Stimulated activated CD4-positive, alpha-beta T cell treated with anti-CD3 and anti-CD28 coated beads, Interleukin-2, amount 100 ng/mL, for 24 hours (primary cell): ENCODE measurements at regions not wholly inside any gene's neighbourhood (a gene's known extent, or its start where the extent isn't known, plus 50 kb on each side); places are given as distances from the start of the nearest gene placed in this dataset.
"Not testable (repeated sequence)": the region's sequence is repeated elsewhere in the genome, so short reads cannot be mapped to it uniquely, and the experiment has no call there.

Experiments used
- DNase-seq, 2 donors: peaks; one replicate each; pipeline ENCODE4 v3.0.0-alpha.2; 2020

- not testable (repeated sequence) for DNase-seq
Measured at GRCh38 chr1:208739636-208740035, 495.5 kb upstream of the PLXNA2 start.

GRCh38 chr1:208741296-208741695, 497.1 kb upstream of the PLXNA2 start:
- no peak for DNase-seq

- no peak for DNase-seq
Measured at GRCh38 chr1:208743361-208743760, 499.2 kb upstream of the PLXNA2 start.

GRCh38 chr1:208747979-208748378, 503.8 kb upstream of the PLXNA2 start:
- DNase-seq = no peak

- no peak for DNase-seq
Measured at GRCh38 chr1:208748387-208749165, 504.4 kb upstream of the PLXNA2 start.

GRCh38 chr1:208756339-208756981, 512.3 kb upstream of the PLXNA2 start:
- no peak for DNase-seq

- DNase-seq = no peak
Measured at GRCh38 chr1:208757846-208758245, 513.7 kb upstream of the PLXNA2 start.

GRCh38 chr1:208759255-208759654, 515.1 kb upstream of the PLXNA2 start:
- no peak for DNase-seq

GRCh38 chr1:208763971-208764370, 519.8 kb upstream of the PLXNA2 start:
- no peak for DNase-seq

- DNase-seq = no peak
Measured at GRCh38 chr1:208766832-208767231, 522.6 kb upstream of the PLXNA2 start.

- no peak for DNase-seq
Measured at GRCh38 chr1:208767816-208768215, 523.6 kb upstream of the PLXNA2 start.

GRCh38 chr1:208772891-208773290, 528.7 kb upstream of the PLXNA2 start:
- no peak for DNase-seq

- DNase-seq = no peak
Measured at GRCh38 chr1:208775841-208776240, 531.7 kb upstream of the PLXNA2 start.

- DNase-seq = no peak
Measured at GRCh38 chr1:208778417-208778816, 534.2 kb upstream of the PLXNA2 start.

GRCh38 chr1:208781391-208782045, 537.3 kb upstream of the PLXNA2 start:
- DNase-seq = no peak

- no peak for DNase-seq
Measured at GRCh38 chr1:208782186-208782585, 538.0 kb upstream of the PLXNA2 start.

GRCh38 chr1:208785629-208786028, 541.4 kb upstream of the PLXNA2 start:
- no peak for DNase-seq

- DNase-seq = no peak
Measured at GRCh38 chr1:208787219-208787618, 543.0 kb upstream of the PLXNA2 start.

GRCh38 chr1:208788013-208788540, 543.9 kb upstream of the PLXNA2 start:
- DNase-seq = no peak

- DNase-seq = no peak
Measured at GRCh38 chr1:208791456-208791855, 547.3 kb upstream of the PLXNA2 start.

GRCh38 chr1:208793861-208794345, 549.7 kb upstream of the PLXNA2 start:
- no peak for DNase-seq

GRCh38 chr1:208799186-208799585, 555.0 kb upstream of the PLXNA2 start:
- no peak for DNase-seq

GRCh38 chr1:208803011-208803811, 559.0 kb upstream of the PLXNA2 start:
- no peak for DNase-seq
